Neural cell (in vitro differentiated cells): ENCODE measurements at regions not wholly inside any gene's neighbourhood (a gene's known extent, or its start where the extent isn't known, plus 50 kb on each side); places are given as distances from the start of the nearest gene placed in this dataset.

Experiments
- H2AFZ ChIP-seq: fragments of 200-600, 300-800 bp; sonication (generic), shearing (Covaris generic); 2 replicates; pipeline ENCODE4 v1.6.0; 2014; ENCODE audit warnings: low read depth, mild to moderate bottlenecking, antibody characterized with exemption, low read length, moderate library complexity
- H3F3A ChIP-seq: fragments of 200-600 bp; shearing (Covaris generic); 2 replicates; pipeline ENCODE4 v1.6.1; 2016; ENCODE audit warnings: mild to moderate bottlenecking, moderate library complexity, mixed read lengths, antibody characterized with exemption, low read length; ENCODE audit not compliant: insufficient read depth, poor library complexity, severe bottlenecking
- H3K27ac ChIP-seq: fragments of 200-600, 300-800 bp; sonication (generic), shearing (Covaris generic); 2 replicates; pipeline ENCODE4 v1.5.1; 2014; ENCODE audit warnings: mild to moderate bottlenecking, low read length, moderate library complexity
- H3K27me3 ChIP-seq: fragments of 300-800, 200-600 bp; sonication (generic), shearing (Covaris generic); 2 replicates; pipeline ENCODE4 v1.6.0; 2014; ENCODE audit warnings: mild to moderate bottlenecking, low read depth, low read length, moderate library complexity; ENCODE audit not compliant: insufficient read depth
- H3K36me3 ChIP-seq: fragments of 300-800, 200-600 bp; sonication (generic), shearing (Covaris generic); 2 replicates; pipeline ENCODE4 v1.5.1; 2014; ENCODE audit warnings: mild to moderate bottlenecking, antibody characterized with exemption, low read length, moderate library complexity; ENCODE audit not compliant: insufficient read depth
- H3K4me2 ChIP-seq: fragments of 300-800, 200-600 bp; sonication (generic), shearing (Covaris generic); 2 replicates; pipeline ENCODE4 v1.6.0; 2014; ENCODE audit warnings: mild to moderate bottlenecking, low read length
- H3K4me3 ChIP-seq: fragments of 300-800, 200-600 bp; sonication (generic), shearing (Covaris generic); 2 replicates; pipeline ENCODE4 v1.5.1; 2014; ENCODE audit warnings: mild to moderate bottlenecking, low read length, moderate library complexity
- H3K79me2 ChIP-seq: fragments of 200-600 bp; shearing (Covaris generic); replicated peaks from 2 replicates; pipeline ENCODE4 v1.6.0; 2014; ENCODE audit warnings: mild to moderate bottlenecking, low read length, moderate library complexity; ENCODE audit not compliant: insufficient read depth
- H3K9ac ChIP-seq: fragments of 300-800, 200-600 bp; sonication (generic), shearing (Covaris generic); 2 replicates; pipeline ENCODE4 v1.6.1; 2016; ENCODE audit warnings: mild to moderate bottlenecking, low read length, mixed read lengths
- H3K9me2 ChIP-seq: fragments of 200-600 bp; shearing (Covaris generic); 2 replicates; pipeline ENCODE4 v1.6.1; 2016; ENCODE audit warnings: mild to moderate bottlenecking, low read length, mixed read lengths; ENCODE audit not compliant: insufficient read depth
- H3K9me3 ChIP-seq: fragments of 200-600, 300-800 bp; sonication (generic), shearing (Covaris generic); 2 replicates; pipeline ENCODE4 v1.6.1; 2016; ENCODE audit warnings: mild to moderate bottlenecking, mixed run types, low read length, moderate library complexity, mixed read lengths
- H4K20me1 ChIP-seq: fragments of 200-600 bp; shearing (Covaris generic); 2 replicates; pipeline ENCODE4 v1.6.1; 2016; ENCODE audit warnings: mild to moderate bottlenecking, mixed run types; ENCODE audit not compliant: insufficient read depth
- EP300 ChIP-seq: fragments of 450-650 bp; conservative IDR thresholded peaks from 2 replicates; pipeline ENCODE4 v1.6.1; 2014; ENCODE audit warnings: antibody characterized with exemption, mild to moderate bottlenecking, moderate library complexity; ENCODE audit not compliant: poor library complexity, severe bottlenecking
- EZH2 ChIP-seq: fragments of 200-600, 300-800 bp; shearing (Covaris generic), sonication (generic); IDR thresholded peaks from 2 replicates; pipeline ENCODE4 v1.6.1; 2014; ENCODE audit warnings: antibody characterized with exemption, low read length, borderline replicate concordance, mild to moderate bottlenecking; ENCODE audit not compliant: insufficient read depth, poor library complexity, severe bottlenecking
- MXI1 ChIP-seq: fragments of 450-650 bp; conservative IDR thresholded peaks from 2 replicates; pipeline ENCODE4 v1.6.1; 2014; ENCODE audit warnings: antibody characterized with exemption, mild to moderate bottlenecking; ENCODE audit not compliant: poor library complexity, severe bottlenecking
- POLR2AphosphoS5 ChIP-seq: IDR thresholded peaks from 2 replicates; pipeline ENCODE4 v1.6.1; 2012
- RAD21 ChIP-seq: fragments of 450-650 bp; conservative IDR thresholded peaks from 2 replicates; pipeline ENCODE4 v1.6.1; 2014; ENCODE audit warnings: antibody characterized with exemption, mild to moderate bottlenecking, moderate library complexity
- SMC3 ChIP-seq: fragments of 450-650 bp; conservative IDR thresholded peaks from 2 replicates; pipeline ENCODE4 v1.6.1; 2014; ENCODE audit warnings: antibody characterized with exemption, mild to moderate bottlenecking, moderate library complexity; ENCODE audit not compliant: poor library complexity
- TAF1 ChIP-seq: IDR thresholded peaks from 2 replicates; pipeline ENCODE4 v1.6.1; 2012; ENCODE audit warnings: low read depth
- TF ChIP-seq, protein P1 (sequence below): fragments of 450-650 bp; IDR thresholded peaks from 2 replicates; pipeline ENCODE4 v1.5.1; 2014; ENCODE audit warnings: antibody characterized with exemption, mild to moderate bottlenecking, moderate library complexity; ENCODE audit not compliant: poor library complexity, severe bottlenecking
- TF ChIP-seq, protein P2 (sequence below): IDR thresholded peaks from 2 replicates; pipeline ENCODE4 v1.6.1; 2012; ENCODE audit warnings: borderline replicate concordance

DNA sequence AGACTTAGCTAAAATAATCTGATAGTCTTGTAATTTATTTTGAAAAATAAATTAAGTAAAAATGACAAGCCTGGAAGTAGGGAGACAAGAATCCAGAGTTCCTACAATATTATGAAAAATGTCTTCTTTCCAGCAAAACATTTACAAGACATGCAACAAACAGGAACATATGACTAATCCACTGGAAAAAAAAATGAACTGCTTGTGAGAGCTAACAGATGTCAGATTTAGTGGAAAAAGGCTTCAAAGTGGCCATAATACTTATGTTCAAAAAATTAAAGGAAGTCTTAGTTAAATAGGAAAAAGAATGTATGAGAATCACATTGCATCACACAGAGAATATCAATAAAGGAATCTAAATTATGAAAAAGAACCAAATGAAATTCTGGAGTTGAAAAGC is 2082.0 kb upstream of the PCDH20 start:
- no peaks in the 10 kb centered on the region for H3K79me2 ChIP-seq
- H3K36me3 ChIP-seq = no peaks in the 10 kb centered on the region
- no peaks in the 10 kb centered on the region for H4K20me1 ChIP-seq
- H3K4me3 ChIP-seq = no peak overlapping the region
- no peaks in the 10 kb centered on the region for H3K9me2 ChIP-seq
- H3K9ac ChIP-seq = no peak overlapping the region
- no peak overlapping the region for H2AFZ ChIP-seq
- TF ChIP-seq POLR2AphosphoS5 (no peak), EP300 (no peak), TAF1 (no peak), MXI1 (no peak), RAD21 (no peak), SMC3 (no peak), EZH2 (no peak)
- TF ChIP-seq, protein P1, sequence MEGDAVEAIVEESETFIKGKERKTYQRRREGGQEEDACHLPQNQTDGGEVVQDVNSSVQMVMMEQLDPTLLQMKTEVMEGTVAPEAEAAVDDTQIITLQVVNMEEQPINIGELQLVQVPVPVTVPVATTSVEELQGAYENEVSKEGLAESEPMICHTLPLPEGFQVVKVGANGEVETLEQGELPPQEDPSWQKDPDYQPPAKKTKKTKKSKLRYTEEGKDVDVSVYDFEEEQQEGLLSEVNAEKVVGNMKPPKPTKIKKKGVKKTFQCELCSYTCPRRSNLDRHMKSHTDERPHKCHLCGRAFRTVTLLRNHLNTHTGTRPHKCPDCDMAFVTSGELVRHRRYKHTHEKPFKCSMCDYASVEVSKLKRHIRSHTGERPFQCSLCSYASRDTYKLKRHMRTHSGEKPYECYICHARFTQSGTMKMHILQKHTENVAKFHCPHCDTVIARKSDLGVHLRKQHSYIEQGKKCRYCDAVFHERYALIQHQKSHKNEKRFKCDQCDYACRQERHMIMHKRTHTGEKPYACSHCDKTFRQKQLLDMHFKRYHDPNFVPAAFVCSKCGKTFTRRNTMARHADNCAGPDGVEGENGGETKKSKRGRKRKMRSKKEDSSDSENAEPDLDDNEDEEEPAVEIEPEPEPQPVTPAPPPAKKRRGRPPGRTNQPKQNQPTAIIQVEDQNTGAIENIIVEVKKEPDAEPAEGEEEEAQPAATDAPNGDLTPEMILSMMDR = no peak
- TF ChIP-seq, protein P2, sequence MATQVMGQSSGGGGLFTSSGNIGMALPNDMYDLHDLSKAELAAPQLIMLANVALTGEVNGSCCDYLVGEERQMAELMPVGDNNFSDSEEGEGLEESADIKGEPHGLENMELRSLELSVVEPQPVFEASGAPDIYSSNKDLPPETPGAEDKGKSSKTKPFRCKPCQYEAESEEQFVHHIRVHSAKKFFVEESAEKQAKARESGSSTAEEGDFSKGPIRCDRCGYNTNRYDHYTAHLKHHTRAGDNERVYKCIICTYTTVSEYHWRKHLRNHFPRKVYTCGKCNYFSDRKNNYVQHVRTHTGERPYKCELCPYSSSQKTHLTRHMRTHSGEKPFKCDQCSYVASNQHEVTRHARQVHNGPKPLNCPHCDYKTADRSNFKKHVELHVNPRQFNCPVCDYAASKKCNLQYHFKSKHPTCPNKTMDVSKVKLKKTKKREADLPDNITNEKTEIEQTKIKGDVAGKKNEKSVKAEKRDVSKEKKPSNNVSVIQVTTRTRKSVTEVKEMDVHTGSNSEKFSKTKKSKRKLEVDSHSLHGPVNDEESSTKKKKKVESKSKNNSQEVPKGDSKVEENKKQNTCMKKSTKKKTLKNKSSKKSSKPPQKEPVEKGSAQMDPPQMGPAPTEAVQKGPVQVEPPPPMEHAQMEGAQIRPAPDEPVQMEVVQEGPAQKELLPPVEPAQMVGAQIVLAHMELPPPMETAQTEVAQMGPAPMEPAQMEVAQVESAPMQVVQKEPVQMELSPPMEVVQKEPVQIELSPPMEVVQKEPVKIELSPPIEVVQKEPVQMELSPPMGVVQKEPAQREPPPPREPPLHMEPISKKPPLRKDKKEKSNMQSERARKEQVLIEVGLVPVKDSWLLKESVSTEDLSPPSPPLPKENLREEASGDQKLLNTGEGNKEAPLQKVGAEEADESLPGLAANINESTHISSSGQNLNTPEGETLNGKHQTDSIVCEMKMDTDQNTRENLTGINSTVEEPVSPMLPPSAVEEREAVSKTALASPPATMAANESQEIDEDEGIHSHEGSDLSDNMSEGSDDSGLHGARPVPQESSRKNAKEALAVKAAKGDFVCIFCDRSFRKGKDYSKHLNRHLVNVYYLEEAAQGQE = no peak
- no peak overlapping the region for H3K4me2 ChIP-seq
- H3F3A ChIP-seq = no peaks in the 10 kb centered on the region
- H3K27me3 ChIP-seq = no peaks in the 10 kb centered on the region
- H3K27ac ChIP-seq = no peak overlapping the region
- no peaks in the 10 kb centered on the region for H3K9me3 ChIP-seq

DNA sequence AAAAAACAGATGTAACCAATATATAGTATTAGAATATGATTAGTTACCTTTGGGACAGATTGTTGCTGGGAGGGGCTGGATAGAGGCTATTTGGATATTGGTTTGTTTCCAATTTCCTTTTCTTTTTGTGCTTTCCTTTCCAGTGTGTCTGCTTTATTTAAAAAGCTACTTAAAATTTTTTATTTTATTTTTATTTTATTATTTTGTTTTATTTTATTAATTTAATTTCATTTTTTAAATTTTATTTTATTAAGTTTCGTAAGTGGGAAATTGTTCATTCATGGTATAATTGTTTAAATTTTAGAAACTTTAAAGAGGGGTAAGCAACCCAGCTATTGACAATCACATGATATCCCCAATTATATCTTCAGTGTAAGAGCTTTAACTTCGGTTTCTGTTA is 2077.0 kb upstream of the PCDH20 start:
- Histone ChIP-seq H3K36me3 (no peaks in the 10 kb centered on the region), H3K79me2 (no peaks in the 10 kb centered on the region), H3K4me3 (no peak overlapping the region), H3K9me3 (no peaks in the 10 kb centered on the region), H3K27me3 (no peaks in the 10 kb centered on the region), H3K27ac (no peak overlapping the region), H3K4me2 (no peak overlapping the region), H3F3A (no peaks in the 10 kb centered on the region), H3K9me2 (no peaks in the 10 kb centered on the region), H3K9ac (no peak overlapping the region), H4K20me1 (no peaks in the 10 kb centered on the region), H2AFZ (no peak overlapping the region)
- TF ChIP-seq POLR2AphosphoS5 (no peak), TAF1 (no peak), RAD21 (no peak), EZH2 (no peak), EP300 (no peak), SMC3 (no peak), MXI1 (no peak)
- TF ChIP-seq, protein P2 = no peak
- TF ChIP-seq, protein P1 = no peak
